Breast epithelium (tissue), 3 donors: ENCODE measurements at regions not wholly inside any gene's neighbourhood (a gene's known extent, or its start where the extent isn't known, plus 50 kb on each side); places are given as distances from the start of the nearest gene placed in this dataset.

Experiments used
- CTCF ChIP-seq, 3 donors: fragments of 450-650 bp; IDR thresholded peaks; one replicate each; pipeline ENCODE4 v1.5.1; 2016 to 2017; ENCODE audit warnings: antibody characterized with exemption in 3 of 3, mild to moderate bottlenecking in 3 of 3, moderate library complexity in 3 of 3
- POLR2A ChIP-seq: fragments of 450-650 bp; IDR thresholded peaks from one replicate; pipeline ENCODE4 v1.6.1; 2016; ENCODE audit warnings: antibody characterized with exemption, mild to moderate bottlenecking, moderate library complexity

- TF ChIP-seq CTCF (IDR thresholded peaks at IDR 0.05) (no peak), POLR2A (no peak)
Observed at GRCh38 chr10:129005804-129006203, 461.2 kb upstream of the MGMT start.
